ENCODE measurements at regions not wholly inside any gene's neighbourhood (a gene's known extent, or its start where the extent isn't known, plus 50 kb on each side); places are given as distances from the start of the nearest gene placed in this dataset.

- Histone ChIP-seq H2AFZ (ENCODE audit: low read depth, low read length, severe bottlenecking) (no peak overlapping the region), H3K27me3 (ENCODE audit: low read length) (no peaks in the 10 kb centered on the region), H3F3A (ENCODE audit: insufficient read depth) (no peaks in the 10 kb centered on the region), H3K36me3 (ENCODE audit: low read length) (no peaks in the 10 kb centered on the region), H3K79me2 (ENCODE audit: insufficient read depth, low read length) (no peaks in the 10 kb centered on the region), H3K27ac (ENCODE audit: low read depth, low read length) (no peak overlapping the region), H3K4me2 (ENCODE audit: low read depth, low read length, poor library complexity, severe bottlenecking) (no peak overlapping the region), H3K9me2 (replicated peaks; ENCODE audit: insufficient read depth, low read length) (no peaks in the 10 kb centered on the region), H3K9ac (ENCODE audit: low read length) (no peak overlapping the region), H3K9me3 (ENCODE audit: insufficient read depth, low read length) (no peaks in the 10 kb centered on the region), H4K20me1 (ENCODE audit: low read depth, low read length) (no peaks in the 10 kb centered on the region), H3K4me3 (ENCODE audit: insufficient read depth, low read length, poor library complexity, severe bottlenecking) (no peak overlapping the region)
- no peak for TF ChIP-seq EZH2phosphoT487 (conservative IDR thresholded peaks at IDR 0.05; ENCODE audit: low read length)
- TF ChIP-seq CTCF (IDR thresholded peaks at IDR 0.05; ENCODE audit: insufficient read depth, low read length, poor library complexity, severe bottlenecking) = no peak
Measured at GRCh38 chr3:132159145-132159544, 124.3 kb upstream of the CPNE4 start.

- no peaks in the 10 kb centered on the region for H3K36me3 ChIP-seq (ENCODE audit: low read length)
- no peak overlapping the region for H3K9ac ChIP-seq (ENCODE audit: low read length)
- no peaks in the 10 kb centered on the region for H4K20me1 ChIP-seq (ENCODE audit: low read depth, low read length)
- H3K27ac ChIP-seq (ENCODE audit: low read depth, low read length) = no peak overlapping the region
- H3K9me3 ChIP-seq (ENCODE audit: insufficient read depth, low read length) = no peaks in the 10 kb centered on the region
- H3K27me3 ChIP-seq (ENCODE audit: low read length) = no peaks in the 10 kb centered on the region
- H3K4me2 ChIP-seq (ENCODE audit: low read depth, low read length, poor library complexity, severe bottlenecking) = no peak overlapping the region
- TF ChIP-seq CTCF (IDR thresholded peaks at IDR 0.05; ENCODE audit: insufficient read depth, low read length, poor library complexity, severe bottlenecking) (no peak), EZH2phosphoT487 (conservative IDR thresholded peaks at IDR 0.05; ENCODE audit: low read length) (no peak)
- H2AFZ ChIP-seq (ENCODE audit: low read depth, low read length, severe bottlenecking) = no peak overlapping the region
- no peaks in the 10 kb centered on the region for H3F3A ChIP-seq (ENCODE audit: insufficient read depth)
- H3K4me3 ChIP-seq (ENCODE audit: insufficient read depth, low read length, poor library complexity, severe bottlenecking) = no peak overlapping the region
- no peaks in the 10 kb centered on the region for H3K9me2 ChIP-seq (replicated peaks; ENCODE audit: insufficient read depth, low read length)
- H3K79me2 ChIP-seq (ENCODE audit: insufficient read depth, low read length) = no peaks in the 10 kb centered on the region
Measured at GRCh38 chr3:132160198-132160597, 125.4 kb upstream of the CPNE4 start.

GRCh38 chr3:132161608-132162007 lies 126.8 kb upstream of the CPNE4 start:
- no peak overlapping the region for H3K4me3 ChIP-seq (ENCODE audit: insufficient read depth, low read length, poor library complexity, severe bottlenecking)
- no peaks in the 10 kb centered on the region for H3K36me3 ChIP-seq (ENCODE audit: low read length)
- H3K27ac ChIP-seq (ENCODE audit: low read depth, low read length) = no peak overlapping the region
- H3K4me2 ChIP-seq (ENCODE audit: low read depth, low read length, poor library complexity, severe bottlenecking) = no peak overlapping the region
- H3K9me2 ChIP-seq (replicated peaks; ENCODE audit: insufficient read depth, low read length) = no peaks in the 10 kb centered on the region
- no peak overlapping the region for H2AFZ ChIP-seq (ENCODE audit: low read depth, low read length, severe bottlenecking)
- no peak overlapping the region for H3K9ac ChIP-seq (ENCODE audit: low read length)
- H3F3A ChIP-seq (ENCODE audit: insufficient read depth) = no peaks in the 10 kb centered on the region
- no peaks in the 10 kb centered on the region for H3K9me3 ChIP-seq (ENCODE audit: insufficient read depth, low read length)
- no peaks in the 10 kb centered on the region for H3K79me2 ChIP-seq (ENCODE audit: insufficient read depth, low read length)
- TF ChIP-seq CTCF (IDR thresholded peaks at IDR 0.05; ENCODE audit: insufficient read depth, low read length, poor library complexity, severe bottlenecking) (no peak), EZH2phosphoT487 (conservative IDR thresholded peaks at IDR 0.05; ENCODE audit: low read length) (no peak)
- H3K27me3 ChIP-seq (ENCODE audit: low read length) = no peaks in the 10 kb centered on the region
- no peaks in the 10 kb centered on the region for H4K20me1 ChIP-seq (ENCODE audit: low read depth, low read length)

Data from SU-DHL-6 (cell line).